Umbilical cord (tissue), 1 donor: ENCODE measurements at regions not wholly inside any gene's neighbourhood (a gene's known extent, or its start where the extent isn't known, plus 50 kb on each side); places are given as distances from the start of the nearest gene placed in this dataset.

Source experiments
- DNase-seq: peaks from one replicate; pipeline ENCODE4 v3.0.0-alpha.2; 2015; ENCODE audit warnings: low spot score

DNA sequence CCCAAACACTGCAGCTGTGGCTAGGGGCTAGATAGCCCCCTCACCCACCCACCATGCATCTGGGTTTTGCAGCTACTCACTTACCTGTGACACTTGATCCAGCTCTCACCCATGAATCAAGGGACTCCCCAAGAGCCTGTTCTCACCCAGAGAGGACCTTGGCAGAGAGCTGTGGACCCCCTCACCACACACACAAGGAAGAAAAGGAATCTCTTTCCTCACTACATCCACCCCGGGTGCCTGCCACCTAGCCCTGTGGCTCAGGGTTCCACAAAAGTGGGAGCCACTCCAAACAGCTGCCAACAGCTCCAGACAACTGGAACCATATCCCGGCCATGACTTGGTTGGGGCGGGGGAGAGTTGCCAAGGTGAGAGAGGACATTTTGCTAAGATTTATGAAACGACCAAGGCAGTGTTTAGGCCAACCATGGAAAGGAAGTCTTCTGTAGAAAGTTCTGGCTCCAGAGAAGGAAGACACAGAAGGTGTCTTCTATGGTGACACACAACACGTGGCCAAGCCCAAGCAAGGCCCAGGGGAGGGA, 522.1 kb upstream of the RAB6C start:
- no peak for DNase-seq

DNA sequence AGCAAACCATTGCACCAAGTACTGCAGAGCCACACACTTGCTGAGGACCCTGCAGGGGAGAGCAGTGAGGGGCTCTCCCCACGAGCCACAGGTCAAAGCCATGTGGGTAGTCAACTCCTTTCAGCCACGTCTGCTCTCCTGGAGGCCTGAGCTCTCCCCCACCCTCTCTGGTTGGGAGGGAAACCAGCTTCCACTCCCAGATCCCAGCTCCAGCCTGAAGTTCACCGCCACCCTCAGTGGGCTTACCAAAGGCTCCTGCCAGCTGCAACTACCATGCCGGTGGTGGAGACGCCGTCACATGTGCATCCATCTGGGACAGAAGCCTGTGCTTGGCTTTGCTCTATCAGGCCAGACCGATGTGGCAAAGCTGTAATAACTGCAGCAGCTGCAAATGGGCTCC, 521.5 kb upstream of the RAB6C start:
- DNase-seq = no peak

DNA sequence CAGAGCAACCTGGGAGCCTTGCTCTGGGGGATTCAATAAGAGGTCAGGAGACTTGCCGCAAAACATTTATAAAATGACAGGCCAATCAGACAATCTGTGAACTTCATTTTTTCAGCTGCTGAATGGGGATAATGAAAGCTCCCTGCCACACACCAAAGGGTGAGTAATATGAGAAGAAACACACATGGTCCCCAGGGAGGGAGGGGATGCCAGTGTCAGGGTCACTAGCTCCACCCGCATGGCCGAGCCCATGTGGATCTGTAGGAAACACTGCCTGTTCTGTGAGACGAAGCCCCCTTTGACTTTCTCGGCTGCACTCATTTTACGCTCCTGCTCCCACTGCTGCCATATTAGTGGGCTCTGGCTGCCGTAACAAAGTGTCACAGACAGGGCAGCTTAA, 521.0 kb upstream of the RAB6C start:
- no peak for DNase-seq

DNA sequence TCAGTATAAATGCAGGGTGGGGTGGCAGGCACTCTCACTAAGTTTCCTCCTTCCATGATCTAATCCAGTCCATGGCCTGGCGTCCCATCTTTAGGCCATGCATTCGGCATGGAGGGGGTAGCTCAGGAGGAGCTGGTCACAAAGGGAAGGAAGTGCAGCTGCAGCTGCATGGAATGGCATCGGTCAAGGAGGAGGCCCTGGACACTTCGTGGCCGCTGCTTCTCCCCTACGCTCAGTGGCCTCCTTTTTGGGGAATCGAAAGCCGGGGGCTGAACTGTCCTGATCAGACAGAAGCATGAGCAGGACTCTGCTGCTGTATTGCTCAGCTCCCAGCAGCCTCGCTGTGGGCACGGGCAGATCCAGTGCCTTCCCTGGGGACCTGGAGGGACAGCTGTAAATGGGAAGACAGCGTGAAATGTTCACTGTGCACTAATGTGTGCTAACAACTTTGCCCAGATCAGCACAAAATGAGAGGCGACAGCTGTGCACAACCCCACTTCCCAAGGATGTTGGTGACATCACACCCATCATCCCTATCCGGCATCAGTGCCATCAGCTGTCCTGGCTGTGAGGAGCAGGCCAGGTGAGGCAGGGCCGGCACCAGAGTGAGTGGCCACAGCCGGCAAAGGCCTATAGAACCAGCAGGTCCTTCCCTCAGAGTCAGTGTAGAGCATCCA, 520.1 kb upstream of the RAB6C start:
- DNase-seq = no peak

DNA sequence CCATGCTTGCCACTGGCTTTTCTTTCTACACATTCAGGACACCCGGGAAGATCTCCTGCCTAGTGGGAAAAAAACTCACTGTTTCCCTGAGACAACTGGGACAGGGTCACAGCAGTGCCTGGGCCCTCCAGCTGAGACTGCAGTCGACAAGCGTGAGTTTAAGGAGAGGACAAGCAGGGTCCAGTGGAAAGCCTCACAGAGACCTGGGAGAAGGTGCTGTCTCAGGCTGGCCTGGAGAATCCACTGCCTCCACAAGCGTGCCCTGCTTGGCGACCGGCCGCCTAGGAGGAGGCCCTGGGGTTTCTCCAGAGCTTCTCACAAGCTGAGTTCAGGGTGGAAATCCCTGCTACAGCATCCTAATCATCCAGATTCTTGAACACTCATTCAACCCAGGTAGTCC, 519.6 kb upstream of the RAB6C start:
- DNase-seq = no peak

DNA sequence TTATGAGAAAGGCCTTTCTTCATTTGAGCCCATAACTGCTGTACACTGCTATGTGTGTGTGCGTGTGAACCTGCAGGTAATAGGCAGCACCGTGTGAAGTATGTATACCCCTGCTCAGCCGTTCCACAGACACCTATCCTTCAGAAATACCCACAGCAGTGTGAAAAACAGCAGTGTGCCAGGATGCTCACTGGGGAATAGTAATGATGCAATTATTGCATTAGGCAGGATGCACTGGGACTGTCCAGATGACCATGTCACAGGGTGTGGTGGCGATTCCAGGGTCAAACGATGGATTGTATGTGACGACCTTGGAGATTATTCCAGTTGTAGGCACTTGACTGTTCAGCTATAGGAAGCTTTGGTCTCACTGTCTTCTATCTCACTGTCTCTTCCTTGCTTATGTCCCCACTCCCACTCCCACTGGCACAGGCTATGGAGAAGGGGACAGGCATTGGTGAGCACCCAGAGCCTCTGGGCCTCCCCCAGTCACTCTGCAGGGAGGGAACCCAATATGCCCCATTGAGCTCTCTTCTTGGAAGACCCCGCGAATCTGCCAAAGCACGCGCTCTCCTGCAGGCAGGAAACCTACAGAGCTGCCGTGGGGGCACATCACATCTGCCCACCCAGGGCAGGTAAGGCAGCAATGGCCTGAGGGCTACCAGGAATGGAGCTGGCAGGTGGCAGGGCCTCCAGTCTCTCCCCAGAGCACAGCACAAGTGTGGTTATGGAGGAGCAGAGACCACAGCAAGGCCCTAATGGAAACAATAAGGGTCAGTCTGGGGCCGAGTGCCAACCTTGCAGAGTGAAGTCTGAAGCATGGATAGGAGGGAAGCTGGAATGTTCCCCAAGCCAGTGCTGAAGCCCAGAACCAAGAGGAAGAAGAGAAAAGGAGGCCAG, 518.9 kb upstream of the RAB6C start:
- DNase-seq = no peak

DNA sequence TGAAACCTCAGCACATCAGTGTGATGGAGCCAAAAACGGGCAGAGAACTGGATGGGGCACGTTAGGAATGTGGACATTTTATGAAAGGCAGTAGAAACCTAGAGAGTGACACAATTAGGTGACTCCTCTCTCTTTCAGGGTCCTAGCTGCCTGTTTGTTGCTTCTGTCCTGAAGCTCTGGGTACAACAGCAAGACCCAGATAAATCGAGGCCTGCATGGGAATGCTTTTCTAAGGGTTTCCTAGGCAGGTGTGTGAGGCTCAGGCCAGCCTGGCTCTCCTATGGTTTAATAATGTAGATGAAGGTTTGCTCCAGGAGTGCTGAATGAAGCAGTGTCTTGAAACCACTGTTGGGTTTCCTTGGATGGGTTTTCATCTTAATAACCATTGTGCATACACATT, 517.1 kb upstream of the RAB6C start:
- no peak for DNase-seq

DNA sequence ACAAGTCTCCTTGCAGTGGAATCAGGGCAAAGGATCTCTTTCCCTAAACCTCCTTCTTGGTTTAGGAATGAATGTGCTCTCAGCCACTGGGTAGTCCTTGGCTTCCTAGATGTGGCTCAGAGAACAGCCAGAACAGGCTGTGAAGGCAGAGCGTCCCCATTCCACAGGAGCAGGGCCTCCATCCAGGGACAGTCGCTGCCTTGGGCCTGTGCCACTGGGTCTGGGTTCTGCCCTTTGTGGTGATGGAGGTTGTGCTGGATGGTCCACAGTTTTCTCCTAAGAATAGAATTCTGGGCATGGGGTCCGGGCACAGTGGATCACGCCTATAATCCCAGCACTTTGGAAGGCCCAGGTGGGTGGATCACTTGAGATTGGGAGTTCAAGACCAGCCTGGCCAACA, 516.5 kb upstream of the RAB6C start:
- DNase-seq = no peak

DNA sequence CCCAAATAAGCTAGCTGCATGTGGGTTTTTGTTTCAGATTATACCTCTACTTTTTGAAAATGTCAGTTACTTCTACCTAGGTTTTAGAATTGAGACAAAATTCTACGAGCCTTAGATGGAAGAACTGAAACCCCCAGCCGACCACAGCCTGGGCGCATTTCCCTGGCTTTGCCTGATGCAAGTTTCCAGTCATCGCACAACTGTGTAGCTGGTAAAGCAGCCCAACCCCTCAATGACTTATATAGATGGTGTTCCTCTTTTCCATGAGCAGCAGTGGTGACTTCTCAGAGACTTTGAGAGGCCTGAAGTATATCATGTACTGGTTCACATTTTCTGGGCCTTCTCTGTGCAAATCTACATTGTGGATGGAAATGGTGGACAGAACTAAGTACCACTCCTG, 515.4 kb upstream of the RAB6C start:
- DNase-seq = no peak

DNA sequence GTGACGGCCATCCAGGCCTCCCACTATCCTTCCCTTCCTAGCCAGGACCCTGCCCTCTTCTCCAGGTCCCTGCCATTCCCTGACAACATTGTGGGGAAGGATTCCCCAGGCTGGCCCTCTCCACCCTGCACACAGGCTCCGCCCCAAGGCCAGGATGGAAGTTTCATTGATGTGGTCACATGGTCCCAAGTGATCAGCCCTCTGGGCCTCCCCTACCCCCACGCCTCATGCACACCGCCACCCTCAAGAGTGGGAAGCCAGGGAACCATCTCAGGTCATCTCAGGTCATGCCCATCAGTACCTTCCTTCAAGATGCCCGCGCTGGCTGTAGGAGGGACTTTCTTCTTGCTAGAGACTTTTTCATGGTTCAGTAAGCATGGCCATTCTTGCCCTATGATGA, 514.8 kb upstream of the RAB6C start:
- no peak for DNase-seq

DNA sequence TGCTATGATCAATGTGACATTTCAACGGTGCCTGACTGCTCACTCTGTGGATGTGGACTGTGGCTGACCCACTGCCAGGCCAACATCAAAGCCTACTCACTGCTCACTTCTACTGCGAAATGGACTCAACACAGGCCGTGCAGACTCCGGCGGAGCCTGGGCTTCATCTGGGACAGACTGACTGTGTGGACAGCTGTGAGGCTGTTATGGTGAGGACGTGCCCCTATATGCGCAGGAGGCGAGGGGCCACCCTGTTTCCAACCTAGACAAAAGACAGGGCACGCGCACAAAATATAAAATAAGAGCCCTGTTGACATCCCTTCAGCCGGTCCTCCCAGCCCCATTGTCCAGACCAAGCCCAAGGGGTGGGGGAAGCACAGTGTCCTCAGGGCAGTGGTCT, 514.4 kb upstream of the RAB6C start:
- no peak for DNase-seq

DNA sequence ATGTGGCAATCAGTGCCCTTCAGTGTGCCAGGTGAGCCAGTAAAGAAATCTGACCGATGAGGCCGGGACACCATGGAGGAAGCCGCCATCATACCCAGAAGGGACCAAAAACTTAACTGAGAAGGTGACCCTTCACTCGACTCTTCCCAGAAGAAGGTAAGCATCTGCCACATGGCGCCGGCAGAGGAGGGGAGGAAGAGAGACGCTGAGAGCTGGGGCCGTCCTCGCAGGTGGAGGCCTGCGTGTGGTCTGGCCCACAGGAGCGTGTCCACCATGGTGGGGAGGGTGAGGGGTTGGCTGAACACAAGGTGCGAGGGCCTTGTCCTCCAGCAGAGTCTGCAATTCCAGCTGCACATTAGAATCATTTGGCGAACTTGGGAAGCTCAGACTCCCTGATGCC, 513.1 kb upstream of the RAB6C start:
- no peak for DNase-seq

DNA sequence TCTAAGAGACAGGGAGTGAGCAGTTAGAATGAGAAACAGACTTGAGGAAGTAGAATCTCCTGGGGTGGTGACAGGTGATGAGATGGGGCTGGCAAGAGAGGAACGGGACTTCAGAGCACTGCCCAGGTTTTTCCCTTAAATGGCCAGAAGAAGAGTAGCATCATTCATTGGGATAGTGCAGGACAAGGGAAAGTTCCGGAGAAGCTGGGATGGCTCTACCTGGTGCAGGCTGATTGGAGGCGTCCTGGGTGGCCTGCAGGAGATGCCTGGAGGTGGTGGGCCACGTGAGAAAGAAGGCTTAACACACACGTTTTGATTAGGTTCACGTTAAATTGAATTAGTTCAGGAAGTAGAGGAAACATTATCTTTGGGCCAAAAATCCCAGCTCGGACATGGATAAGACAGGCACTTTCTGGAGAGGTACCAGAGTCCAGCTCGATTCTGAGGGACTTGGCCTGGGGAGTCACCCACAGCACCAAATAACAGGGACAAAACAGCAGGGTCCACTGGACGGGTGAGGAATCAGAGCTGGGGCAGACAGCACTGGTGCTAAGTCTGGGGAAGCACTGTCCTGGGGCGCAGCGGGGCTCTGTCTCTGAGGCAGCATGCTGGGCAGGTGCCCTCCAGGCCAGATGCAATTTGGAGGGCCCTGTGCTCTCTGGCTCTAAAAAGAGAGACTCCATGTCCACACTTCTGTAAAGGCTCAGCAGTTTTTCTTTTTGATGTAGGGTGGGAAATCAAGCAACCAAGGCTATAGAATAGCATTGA, 512.3 kb upstream of the RAB6C start:
- no peak for DNase-seq

DNA sequence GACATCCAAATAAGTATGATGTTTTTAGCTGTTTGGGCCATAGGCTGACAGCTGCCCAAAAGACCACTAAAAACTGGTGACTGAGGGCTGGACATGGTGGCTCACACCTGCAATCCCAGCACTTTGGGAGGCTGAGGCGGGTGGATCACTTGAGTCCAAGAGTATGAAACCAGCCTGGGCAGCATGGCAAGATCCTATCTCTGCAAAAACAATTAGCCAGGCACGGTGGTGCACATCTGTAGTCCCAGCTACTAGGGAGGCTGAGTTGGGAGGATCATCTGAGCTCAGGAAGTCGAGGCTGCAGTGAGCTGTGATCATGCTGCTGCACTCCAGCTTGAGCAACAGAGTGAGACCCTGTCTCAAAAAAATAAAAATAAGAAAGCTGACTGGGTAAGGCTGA, 511.5 kb upstream of the RAB6C start:
- no peak for DNase-seq

DNA sequence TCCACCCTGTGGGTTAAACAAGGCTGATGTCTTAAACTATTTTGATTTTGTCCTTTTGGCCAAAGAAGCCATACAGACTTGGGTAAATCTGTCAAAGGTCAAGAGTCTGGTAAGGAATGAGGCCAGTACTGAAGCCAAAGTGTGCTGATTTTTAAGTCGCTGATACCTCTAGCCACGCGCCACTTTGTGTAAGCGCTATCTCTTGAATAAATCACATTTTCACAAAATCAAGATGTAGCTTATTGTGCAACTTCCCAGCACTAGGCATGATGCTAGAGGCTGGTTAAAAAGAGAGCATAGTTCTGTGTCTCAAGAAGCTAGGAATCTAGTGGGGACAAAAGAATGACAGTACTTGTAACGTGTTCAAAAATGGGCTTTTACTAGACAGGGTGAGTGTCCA, 510.6 kb upstream of the RAB6C start:
- DNase-seq = no peak

DNA sequence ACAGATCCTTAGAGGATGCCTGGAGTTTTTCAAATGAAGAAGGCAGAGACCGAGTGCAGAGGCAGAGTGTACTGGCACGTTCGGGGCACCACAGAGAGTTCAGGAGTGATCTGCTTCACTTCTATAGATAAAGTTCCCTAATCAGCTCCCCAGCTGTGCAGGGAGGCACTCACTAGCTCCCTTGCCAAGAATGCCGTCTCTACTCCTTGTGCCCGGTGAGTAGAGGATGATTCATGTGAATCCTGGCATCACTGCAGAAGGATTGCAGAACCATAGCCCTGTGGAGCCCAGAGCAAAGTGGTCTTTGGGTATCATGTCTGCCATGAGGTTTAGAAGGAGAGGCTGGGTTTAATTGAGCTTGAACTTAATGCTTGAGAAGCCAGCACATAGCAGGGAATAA, 510.1 kb upstream of the RAB6C start:
- peak; percentile 8 for DNase-seq

DNA sequence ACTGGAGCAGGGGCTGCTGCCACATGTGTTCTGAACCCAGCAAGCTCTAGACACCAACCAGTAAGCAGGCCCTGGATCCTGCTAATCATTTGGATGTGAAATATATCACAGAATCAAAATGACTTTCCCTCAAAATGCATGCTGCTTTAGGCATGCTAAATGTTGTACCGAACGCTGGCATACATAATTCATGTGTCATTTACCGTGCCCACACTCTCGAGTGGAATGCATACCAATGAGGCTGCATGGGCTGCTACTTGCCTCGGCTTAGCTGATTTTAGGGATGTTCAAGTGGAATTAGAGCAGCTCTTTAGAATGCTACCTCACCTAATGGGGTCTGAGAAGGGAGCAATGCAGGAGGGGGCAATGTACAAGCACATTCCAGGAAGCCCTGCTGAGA, 509.6 kb upstream of the RAB6C start:
- DNase-seq = no peak

DNA sequence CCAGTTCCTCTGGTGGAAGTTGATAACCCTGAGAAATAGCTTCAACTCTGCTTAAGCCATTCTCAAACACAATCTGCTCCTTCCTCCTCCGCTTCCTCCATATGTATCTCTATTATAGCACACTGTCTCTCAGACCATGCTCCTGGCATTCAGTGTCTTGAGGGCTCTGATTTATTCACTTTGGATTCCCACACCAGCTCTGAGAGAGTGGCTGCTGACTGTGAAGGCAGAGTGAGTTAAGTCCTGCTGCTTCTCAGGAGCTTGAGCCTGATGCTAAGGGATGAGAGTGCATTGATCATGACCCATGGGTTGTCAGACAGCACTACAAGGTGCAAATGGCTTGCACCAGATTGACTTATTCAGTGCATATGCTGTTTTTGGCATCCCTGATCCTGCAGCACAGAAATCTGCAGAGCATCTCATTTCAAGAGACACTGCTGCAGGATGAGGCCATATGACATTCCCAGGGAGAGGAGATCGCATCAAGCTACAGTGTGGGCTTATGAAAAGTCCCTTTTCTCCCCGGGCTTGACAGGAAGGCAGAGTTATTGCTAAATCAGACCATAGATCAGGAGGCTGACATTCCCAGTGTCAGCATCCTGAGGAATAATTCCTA, 500.5 kb upstream of the RAB6C start:
- no peak for DNase-seq

DNA sequence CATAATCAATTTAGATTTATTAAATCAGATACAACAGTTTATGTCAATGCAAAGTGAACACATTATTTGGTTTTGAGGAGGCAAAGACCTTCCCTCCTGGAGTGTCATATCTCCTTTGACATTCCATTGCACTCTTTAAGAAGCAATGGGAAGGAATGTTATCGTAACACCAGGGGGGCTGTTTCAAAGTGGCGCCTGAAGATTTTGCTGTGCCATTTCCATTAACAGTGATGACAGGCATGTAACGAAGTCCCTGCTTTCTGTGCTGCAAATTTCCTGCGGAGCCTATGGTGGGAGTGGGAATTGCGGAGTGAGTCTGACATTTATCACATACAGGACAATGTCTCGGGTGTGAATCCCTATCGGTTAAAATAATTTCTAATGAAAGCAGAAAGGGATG, 499.6 kb upstream of the RAB6C start:
- no peak for DNase-seq

DNA sequence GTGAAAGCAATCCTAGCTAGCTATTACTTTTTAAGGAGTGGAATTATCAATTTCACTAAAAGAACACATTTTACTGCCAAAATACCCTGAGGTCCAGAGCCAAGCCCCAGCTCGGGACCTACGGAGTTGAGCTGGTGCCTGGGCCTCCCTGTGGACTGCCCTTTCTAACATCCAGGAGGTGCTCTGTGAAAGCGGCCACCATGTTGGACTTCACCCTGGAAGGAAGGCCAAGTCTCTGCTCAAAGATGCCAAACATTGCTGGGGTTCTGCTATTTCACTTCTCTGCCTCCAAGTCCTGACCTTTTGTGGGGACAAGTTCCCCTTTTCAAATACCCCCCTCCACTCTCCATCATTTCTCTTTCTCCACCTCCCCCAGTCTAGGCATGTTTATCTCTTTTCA, 498.7 kb upstream of the RAB6C start:
- no peak for DNase-seq

DNA sequence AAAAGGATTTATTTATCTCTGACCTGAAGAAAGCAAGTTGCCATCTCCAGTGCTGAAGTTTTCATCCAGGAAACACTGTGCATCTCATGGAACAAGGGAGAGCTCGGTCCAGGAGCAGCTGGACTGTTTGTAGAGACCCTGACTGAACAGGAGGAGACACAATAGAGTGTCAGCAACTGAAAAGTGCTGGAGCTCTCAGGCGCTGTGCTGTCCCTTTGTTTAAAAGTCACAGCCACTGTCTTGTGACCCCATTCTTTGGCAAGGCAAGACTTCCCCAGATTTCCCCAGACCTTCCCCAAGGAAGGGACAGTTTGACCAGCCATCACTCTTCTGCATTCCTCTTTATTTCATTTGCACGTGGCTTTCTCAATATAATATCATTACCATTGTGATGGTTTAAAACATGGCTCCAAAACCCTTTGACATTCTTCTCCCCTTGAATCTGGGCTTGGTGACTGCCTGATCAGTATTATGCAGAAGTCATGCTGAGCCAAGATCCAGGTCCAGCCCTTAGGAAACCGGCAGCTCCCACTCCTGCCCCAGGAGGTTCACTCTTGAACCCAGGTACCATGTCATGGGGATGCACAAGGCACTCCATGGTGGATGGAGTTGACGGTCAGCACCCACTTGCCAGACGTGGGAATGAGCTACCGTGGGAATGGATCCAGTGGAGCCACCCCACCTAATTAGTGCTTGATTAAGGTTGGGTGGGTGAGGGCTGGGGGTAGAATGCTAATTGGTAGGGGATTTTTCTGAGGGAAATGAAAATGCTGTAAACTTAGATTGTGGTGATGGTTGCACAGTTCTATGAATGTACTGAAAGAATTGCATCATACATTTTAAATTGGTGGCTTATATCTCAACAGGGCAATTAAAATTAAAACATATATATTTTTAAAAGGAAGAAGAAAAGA, 497.9 kb upstream of the RAB6C start:
- DNase-seq = no peak
